OCI-LY7 (cell line): ENCODE measurements at regions not wholly inside any gene's neighbourhood (a gene's known extent, or its start where the extent isn't known, plus 50 kb on each side); places are given as distances from the start of the nearest gene placed in this dataset.

Experiments used
- BruUV-seq: library from RNA; stranded (reverse); fragments of 400-500 nt; replicated peaks from 2 replicates; lab custom pipeline; 2021; lab: Mats Ljungman, UMichigan
- CTCF ChIA-PET: fragments of 300-600 bp; sonication (Branson Sonifier 250); formaldehyde crosslinking; loops from one replicate; lab custom pipeline; 2022; ENCODE audit warnings: antibody characterized with exemption; ENCODE audit not compliant: unreplicated experiment; lab: Charles Lee
- POLR2A ChIA-PET: fragments of 300-600 bp; sonication (Branson Sonifier 250); formaldehyde crosslinking; loops from one replicate; lab custom pipeline; 2022; ENCODE audit warnings: antibody characterized with exemption; lab: Charles Lee
- DNase-seq: peaks from one replicate; pipeline ENCODE4 v3.0.0-alpha.2; 2015; ENCODE audit warnings: low spot score
- H2AFZ ChIP-seq: fragments of 200-600 bp; sonication (generic), shearing (Covaris generic); 2 replicates; pipeline ENCODE4 v1.6.1; 2014; ENCODE audit warnings: mild to moderate bottlenecking, antibody characterized with exemption, low read length, moderate library complexity
- H3K27ac ChIP-seq: fragments of 200-600 bp; sonication (generic); 2 replicates; pipeline ENCODE4 v1.5.1; 2014; ENCODE audit warnings: mixed run types, low read depth, mild to moderate bottlenecking, moderate library complexity, low read length, inconsistent platforms; ENCODE audit not compliant: poor library complexity, severe bottlenecking
- H3K36me3 ChIP-seq: fragments of 200-600 bp; sonication (generic); 2 replicates; pipeline ENCODE4 v1.6.1; 2014; ENCODE audit warnings: mild to moderate bottlenecking, antibody characterized with exemption, low read length, moderate library complexity, mixed read lengths; ENCODE audit not compliant: insufficient read depth
- H3K4me1 ChIP-seq: fragments of 200-600 bp; sonication (generic); 2 replicates; pipeline ENCODE4 v1.5.1; 2014; ENCODE audit warnings: mild to moderate bottlenecking, low read length; ENCODE audit not compliant: insufficient read depth, poor library complexity, severe bottlenecking
- H3K4me2 ChIP-seq: fragments of 200-600 bp; sonication (generic); 2 replicates; pipeline ENCODE4 v1.6.1; 2014; ENCODE audit warnings: mild to moderate bottlenecking, low read length
- H3K4me3 ChIP-seq: fragments of 200-600 bp; sonication (generic); 2 replicates; pipeline ENCODE4 v1.5.1; 2014; ENCODE audit warnings: mild to moderate bottlenecking, low read depth, low read length; ENCODE audit not compliant: poor library complexity, severe bottlenecking
- H3K79me2 ChIP-seq: fragments of 200-600 bp; sonication (generic); 2 replicates; pipeline ENCODE4 v1.6.1; 2016; ENCODE audit warnings: low read depth, mild to moderate bottlenecking, low read length, moderate library complexity, mixed read lengths; ENCODE audit not compliant: insufficient read depth
- H3K9me2 ChIP-seq: fragments of 200-600 bp; sonication (generic); 2 replicates; pipeline ENCODE4 v1.6.1; 2016; ENCODE audit warnings: mild to moderate bottlenecking, low read length, mixed read lengths; ENCODE audit not compliant: insufficient read depth
- H3K9me3 ChIP-seq: fragments of 200-600 bp; sonication (generic); 2 replicates; pipeline ENCODE4 v1.6.1; 2014; ENCODE audit warnings: mild to moderate bottlenecking, mixed run types, low read length, mixed read lengths
- H4K20me1 ChIP-seq: fragments of 200-600 bp; sonication (generic); 2 replicates; pipeline ENCODE4 v1.6.1; 2014; ENCODE audit warnings: mild to moderate bottlenecking, antibody characterized with exemption, low read length, moderate library complexity, mixed read lengths; ENCODE audit not compliant: insufficient read depth
- CTCF ChIP-seq: fragments of 200-600 bp; sonication (generic); conservative IDR thresholded peaks from 2 replicates; pipeline ENCODE4 v1.5.1; 2014; ENCODE audit warnings: mild to moderate bottlenecking, antibody characterized with exemption, low read length, moderate library complexity, mixed read lengths
- EZH2phosphoT487 ChIP-seq: fragments of 200-600 bp; sonication (generic); IDR thresholded peaks from 2 replicates; pipeline ENCODE4 v1.6.1; 2018; ENCODE audit warnings: low read depth, borderline replicate concordance, mild to moderate bottlenecking, mixed run types, antibody characterized with exemption, low read length, moderate library complexity, mixed read lengths
- intact Hi-C: fragments of 100-400 bp; cut with micrococcal nuclease; formaldehyde crosslinking; loops from one replicate; pipeline ENCODE4 v1.10.0; 2022; ENCODE audit not compliant: unreplicated experiment

- H3K4me1 ChIP-seq: no peaks in the 10 kb centered on the region
- H3K79me2 ChIP-seq: no peaks in the 10 kb centered on the region
- BruUV-seq: no TSS peak
- H3K4me3 ChIP-seq: no peak overlapping the region
- no peak overlapping the region for H3K27ac ChIP-seq
- POLR2A ChIA-PET: no interaction called here
- H3K9me3 ChIP-seq: no peaks in the 10 kb centered on the region
- intact Hi-C loops: no loop called here
- H4K20me1 ChIP-seq: no peaks in the 10 kb centered on the region
- H3K4me2 ChIP-seq: no peak overlapping the region
- TF ChIP-seq EZH2phosphoT487 (no peak), CTCF (no peak)
- no peak overlapping the region for H2AFZ ChIP-seq
- DNase-seq: no peak
- no peaks in the 10 kb centered on the region for H3K36me3 ChIP-seq
- CTCF ChIA-PET: no interaction called here
- no peaks in the 10 kb centered on the region for H3K9me2 ChIP-seq
Measured at GRCh38 chr11:70764356-70764905, 366.1 kb downstream of the CTTN start.

- Histone ChIP-seq H3K4me2 (no peak overlapping the region), H3K4me3 (no peak overlapping the region), H4K20me1 (no peaks in the 10 kb centered on the region), H2AFZ (no peak overlapping the region), H3K27ac (no peak overlapping the region), H3K36me3 (no peaks in the 10 kb centered on the region), H3K9me2 (no peaks in the 10 kb centered on the region), H3K9me3 (no peaks in the 10 kb centered on the region), H3K79me2 (no peaks in the 10 kb centered on the region), H3K4me1 (no peaks in the 10 kb centered on the region)
- CTCF ChIA-PET: no interaction called here
- intact Hi-C loops: no loop called here
- TF ChIP-seq EZH2phosphoT487 (no peak), CTCF (no peak)
- POLR2A ChIA-PET: interaction anchor here (0.5 kb wide), 1 partner anchor 348 kb away, joined by 4 read pairs; no protein-coding TSS in a partner anchor
- DNase-seq: no peak
- no TSS peak for BruUV-seq
Measured at GRCh38 chr11:70766901-70767300, 368.6 kb downstream of the CTTN start.

DNA sequence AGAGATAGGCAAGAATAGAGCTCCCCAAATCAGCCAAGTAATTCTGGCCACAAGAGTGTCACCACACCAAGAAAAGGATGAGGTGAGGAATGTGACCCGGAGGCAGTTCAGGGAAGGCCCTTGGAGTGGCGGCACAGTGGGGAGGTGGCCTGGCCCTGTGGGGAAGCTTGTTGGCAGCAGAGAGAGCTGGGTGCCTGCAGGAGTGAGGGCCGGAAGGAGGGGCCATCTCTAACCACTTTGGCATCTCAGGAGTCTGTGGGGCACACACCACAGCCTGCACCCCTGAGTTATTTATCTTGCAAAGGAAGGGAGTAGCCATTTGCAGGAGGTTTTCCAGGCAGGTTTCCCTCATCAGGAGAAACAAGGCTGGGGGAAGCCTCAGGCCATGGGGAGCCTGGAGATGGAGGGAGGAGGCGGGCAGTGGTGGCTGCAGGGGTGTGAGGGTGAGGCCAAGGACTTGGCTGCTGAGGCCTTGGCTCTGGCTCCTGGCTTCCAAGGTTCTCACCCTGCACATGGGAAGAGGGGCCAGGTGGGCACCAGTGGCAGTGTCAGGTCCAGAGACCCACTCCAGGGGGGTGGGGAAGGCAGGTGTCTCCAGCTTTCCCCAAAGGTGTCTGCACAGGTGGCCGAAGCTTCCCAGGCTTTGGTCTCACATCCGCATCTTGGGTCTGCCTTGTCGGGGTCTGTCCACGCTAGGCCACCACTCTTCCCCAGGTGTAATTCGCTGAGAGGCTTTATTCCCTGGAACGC is 370.2 kb downstream of the CTTN start:
- H3K27ac ChIP-seq: no peak overlapping the region
- no peaks in the 10 kb centered on the region for H3K4me1 ChIP-seq
- H4K20me1 ChIP-seq: no peaks in the 10 kb centered on the region
- intact Hi-C loops: no loop called here
- H2AFZ ChIP-seq: no peak overlapping the region
- no peaks in the 10 kb centered on the region for H3K36me3 ChIP-seq
- POLR2A ChIA-PET: interaction anchor here (0.5 kb wide), 1 partner anchor 509 kb away, joined by 6 read pairs; no protein-coding TSS in a partner anchor
- no peak for DNase-seq
- no peaks in the 10 kb centered on the region for H3K9me3 ChIP-seq
- CTCF ChIA-PET: no interaction called here
- H3K79me2 ChIP-seq: no peaks in the 10 kb centered on the region
- H3K4me3 ChIP-seq: no peak overlapping the region
- no peaks in the 10 kb centered on the region for H3K9me2 ChIP-seq
- no peak overlapping the region for H3K4me2 ChIP-seq
- TF ChIP-seq CTCF (no peak), EZH2phosphoT487 (no peak)
- BruUV-seq: no TSS peak
